Mucosa of gallbladder (tissue), 1 donor: ENCODE measurements at regions not wholly inside any gene's neighbourhood (a gene's known extent, or its start where the extent isn't known, plus 50 kb on each side); places are given as distances from the start of the nearest gene placed in this dataset.
A peak's percentile ranks its signal among the peaks of the same experiment; 100 is the strongest.
"Not testable (repeated sequence)": the region's sequence is repeated elsewhere in the genome, so short reads cannot be mapped to it uniquely, and the experiment has no call there.

Experiments
- DNase-seq: peaks from one replicate; pipeline ENCODE4 v3.0.0-alpha.2; 2020; ENCODE audit warnings: low spot score
- donor health status: DM: no; HTN: no; CAD: no.

DNA sequence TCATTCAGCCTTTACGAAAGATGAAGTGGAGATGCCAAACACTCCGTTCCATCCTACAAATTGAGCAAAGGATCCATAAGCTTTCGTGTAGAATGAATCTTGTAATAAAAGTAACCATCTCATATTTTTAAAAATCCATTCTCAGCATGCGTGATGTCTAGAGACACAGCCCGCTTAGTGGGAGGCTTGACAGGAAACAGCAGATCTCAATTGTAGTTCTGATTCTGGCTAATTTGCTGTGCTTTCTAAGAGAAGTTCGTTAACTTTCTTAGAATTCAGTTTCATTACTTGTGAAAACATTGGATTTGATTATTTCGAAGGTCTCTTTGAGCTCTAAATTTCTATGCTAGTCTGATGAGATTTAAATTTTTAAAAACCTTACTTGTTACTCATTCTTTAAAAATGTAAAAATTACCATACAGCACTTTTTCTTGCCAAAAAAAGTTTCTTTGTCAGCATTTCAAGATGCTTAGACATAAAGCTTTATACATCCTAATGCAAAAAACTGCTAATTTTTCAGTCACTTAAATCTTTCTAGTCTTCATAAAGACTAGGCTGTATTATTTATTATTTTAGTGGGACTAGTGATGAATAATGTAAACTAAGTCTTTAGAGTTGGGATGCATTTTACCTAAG is 66.9 kb upstream of the NEIL3 start:
- DNase-seq, result no peak

DNA sequence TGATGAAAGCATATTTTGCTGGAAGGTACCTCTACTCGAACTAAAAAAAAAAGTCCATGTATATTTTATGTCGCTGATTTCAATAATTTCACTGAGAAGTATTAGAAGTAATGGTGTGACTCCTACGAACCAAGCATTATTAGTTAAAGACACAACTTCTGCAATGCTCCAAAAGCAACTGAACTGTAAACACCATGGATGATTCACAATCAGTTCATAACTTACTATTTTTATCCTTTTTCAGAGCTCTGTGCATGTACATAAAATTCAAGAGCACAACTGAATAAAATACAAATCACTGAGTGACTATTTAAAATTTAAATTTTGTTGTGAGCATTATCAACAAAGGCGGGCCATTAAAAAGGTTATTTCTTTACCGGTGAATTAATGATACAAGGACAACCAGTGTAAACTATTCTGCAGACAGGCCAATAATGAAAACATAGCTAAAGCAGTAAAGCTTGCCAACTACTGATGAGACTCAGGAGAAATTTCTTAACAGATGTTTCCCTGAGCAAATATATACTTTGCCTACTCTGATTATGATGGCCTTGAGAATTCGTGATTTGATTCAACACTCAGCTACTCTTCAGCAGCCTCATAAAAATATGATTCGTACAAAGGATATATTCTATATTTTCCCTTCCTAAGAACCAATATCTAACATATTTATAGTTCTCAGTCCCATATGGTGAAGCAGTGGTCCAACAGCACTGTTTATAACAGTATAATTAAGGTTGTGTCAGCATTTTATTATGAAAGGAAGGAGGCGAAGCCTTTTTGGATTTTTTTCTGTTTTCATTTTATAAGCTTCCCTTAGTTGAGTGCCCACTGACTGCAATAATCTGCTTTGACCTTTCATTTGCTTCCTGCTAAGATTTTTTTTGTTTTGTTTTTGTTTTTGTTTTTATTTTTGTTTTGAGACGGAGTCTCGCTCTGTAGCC is 62.8 kb upstream of the NEIL3 start:
- DNase-seq, result no peak

DNA sequence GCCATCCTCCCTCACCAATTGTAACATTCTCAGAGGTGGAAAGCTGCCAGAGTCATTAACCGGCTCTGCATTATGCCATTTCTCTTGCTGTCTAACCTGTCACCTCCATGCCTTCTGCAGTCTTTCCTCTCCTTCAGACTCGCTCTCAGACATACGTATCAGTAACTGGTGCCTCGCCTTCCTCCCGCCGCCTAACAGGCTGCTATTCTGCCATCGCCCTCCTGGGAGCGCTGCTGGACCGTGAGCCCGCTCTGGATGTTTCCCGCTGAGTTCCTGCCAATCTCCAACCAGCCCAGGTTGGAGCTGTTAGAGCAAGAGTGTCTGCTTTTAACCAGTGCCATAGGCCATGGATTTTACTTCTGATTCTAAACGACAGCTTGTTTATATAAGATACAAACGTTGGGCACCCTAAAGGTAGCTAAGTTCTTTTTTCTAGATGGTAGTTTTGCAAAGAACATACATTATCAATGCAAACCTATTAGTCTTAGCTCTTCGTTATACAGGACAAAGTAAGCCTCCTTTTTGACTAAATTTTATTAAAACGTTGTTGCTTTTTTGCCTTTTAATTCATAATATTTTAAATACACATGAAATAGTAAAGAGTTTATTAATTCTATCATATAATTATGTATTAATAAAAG is 59.5 kb upstream of the NEIL3 start:
- DNase-seq, result peak; percentile 67

DNA sequence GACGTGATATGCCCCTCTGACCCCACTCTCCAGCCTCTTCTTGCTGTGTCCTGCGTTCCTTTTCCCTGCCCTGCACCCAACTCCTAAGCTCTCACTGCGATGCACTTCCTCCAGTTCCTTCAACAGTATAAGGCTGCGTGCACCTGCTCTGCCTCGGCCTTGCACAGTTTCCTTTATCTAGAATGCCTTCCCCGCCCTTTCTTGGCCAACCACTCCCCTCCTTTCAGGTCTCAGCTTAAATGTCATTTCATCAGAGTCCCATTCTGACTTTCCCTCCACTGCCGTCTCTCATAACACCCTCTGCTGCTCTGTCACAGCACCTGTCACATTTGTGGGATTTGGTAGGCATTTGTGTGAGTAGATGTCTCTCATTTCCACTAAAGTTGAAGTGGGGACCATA is 58.4 kb upstream of the NEIL3 start:
- DNase-seq, result no peak

DNA sequence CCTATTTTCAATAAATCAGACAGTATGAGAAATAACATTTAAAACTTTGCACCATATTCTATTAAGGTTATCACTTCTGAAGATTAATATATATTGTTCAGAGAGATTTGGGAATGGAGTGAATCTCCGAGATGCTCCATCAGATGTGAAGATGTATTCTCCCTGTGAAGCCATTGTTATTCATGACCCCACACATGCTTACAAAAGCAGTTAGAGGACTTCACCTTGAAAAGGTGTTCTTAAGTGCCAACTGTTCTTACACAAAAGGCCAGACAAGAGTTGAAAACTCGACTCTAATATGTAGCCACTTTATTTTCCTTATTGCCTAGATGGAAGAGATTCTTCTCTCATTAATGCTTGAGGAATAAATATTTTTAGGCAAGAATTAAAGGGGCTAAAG is 54.3 kb upstream of the NEIL3 start:
- DNase-seq, result no peak

DNA sequence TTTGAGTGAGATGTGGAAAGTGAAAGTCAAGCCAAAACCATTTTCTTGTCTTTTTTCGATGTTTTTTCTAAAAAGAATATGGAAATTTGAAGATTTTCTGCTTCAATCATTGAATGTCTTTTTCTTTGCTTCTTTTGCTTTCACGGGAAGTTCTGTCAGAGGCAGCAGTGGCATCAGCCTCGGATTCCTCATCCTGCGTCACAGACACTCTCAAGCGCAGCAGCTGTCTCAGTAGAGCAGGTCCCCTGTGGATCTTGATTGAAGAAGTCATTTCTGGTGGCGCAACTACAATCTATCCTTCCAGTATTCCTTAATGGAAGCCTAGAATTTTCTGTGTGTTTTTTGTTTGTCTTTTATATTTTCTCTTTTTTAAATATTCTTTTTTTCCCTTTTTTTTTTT is 52.7 kb upstream of the NEIL3 start:
- DNase-seq, result no peak

DNA sequence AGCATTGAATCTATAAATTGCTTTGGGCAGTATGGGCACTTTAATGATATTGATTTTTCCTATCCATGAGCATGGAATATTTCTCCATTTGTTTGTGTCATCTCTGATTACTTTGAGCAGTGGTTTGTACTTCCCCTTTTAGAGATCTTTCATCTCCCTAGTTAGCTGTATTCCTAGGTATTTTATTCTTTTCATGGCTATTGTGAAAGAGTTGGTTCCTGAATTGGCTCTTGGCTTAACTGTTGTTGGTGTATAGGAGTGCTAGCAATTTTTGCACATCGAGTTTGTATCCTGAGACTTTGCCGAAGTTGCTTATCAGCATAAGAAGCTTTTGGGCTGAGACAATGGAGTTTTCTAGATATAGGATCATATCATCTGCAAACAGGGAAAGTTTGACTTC is 50.2 kb upstream of the NEIL3 start:
- not testable (repeated sequence) for DNase-seq
